HT-29 (cell line): ENCODE measurements at regions not wholly inside any gene's neighbourhood (a gene's known extent, or its start where the extent isn't known, plus 50 kb on each side); places are given as distances from the start of the nearest gene placed in this dataset.

Source experiments
- DNase-seq: peaks from one replicate; pipeline ENCODE4 v3.0.0-alpha.2; 2015; ENCODE audit warnings: low spot score

DNA sequence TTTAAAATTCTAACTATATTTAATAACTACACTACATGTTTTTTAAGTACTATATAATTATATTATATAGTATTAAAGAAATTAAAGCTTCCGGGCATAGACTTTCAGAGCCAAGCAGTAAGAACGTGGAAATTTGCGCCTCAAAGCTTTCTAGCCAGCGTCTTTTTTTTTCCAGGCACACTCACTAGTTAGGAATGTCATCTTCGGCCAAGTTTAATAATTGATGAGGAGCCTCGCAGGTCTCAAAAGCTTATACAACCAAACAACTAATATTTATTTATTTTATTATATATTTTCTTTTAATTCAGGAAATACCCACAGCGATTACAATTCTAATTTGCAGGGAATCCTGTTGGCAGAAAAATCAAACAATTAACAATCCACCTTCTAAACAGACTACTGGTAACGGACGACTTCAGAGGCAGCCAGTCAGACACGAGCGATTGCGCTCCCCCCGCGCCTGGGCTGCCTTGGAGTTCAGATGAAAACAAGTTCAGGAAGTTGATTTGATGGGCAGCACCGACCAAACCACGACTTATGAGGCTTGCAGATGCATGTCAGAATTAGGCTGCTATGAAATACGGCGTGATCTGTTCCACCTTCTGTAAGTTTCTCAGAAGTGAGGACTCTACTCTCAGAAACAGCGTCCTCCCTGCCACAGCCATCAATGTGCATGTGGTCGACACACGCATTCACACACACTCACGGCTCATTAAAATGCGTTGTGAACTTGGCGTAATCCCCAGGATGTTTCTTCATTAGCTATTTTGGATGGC lies 431.8 kb upstream of the MGMT start:
- DNase-seq: no peak

- DNase-seq: no peak
Measured at GRCh38 chr10:129038522-129038921, 428.5 kb upstream of the MGMT start.

DNA sequence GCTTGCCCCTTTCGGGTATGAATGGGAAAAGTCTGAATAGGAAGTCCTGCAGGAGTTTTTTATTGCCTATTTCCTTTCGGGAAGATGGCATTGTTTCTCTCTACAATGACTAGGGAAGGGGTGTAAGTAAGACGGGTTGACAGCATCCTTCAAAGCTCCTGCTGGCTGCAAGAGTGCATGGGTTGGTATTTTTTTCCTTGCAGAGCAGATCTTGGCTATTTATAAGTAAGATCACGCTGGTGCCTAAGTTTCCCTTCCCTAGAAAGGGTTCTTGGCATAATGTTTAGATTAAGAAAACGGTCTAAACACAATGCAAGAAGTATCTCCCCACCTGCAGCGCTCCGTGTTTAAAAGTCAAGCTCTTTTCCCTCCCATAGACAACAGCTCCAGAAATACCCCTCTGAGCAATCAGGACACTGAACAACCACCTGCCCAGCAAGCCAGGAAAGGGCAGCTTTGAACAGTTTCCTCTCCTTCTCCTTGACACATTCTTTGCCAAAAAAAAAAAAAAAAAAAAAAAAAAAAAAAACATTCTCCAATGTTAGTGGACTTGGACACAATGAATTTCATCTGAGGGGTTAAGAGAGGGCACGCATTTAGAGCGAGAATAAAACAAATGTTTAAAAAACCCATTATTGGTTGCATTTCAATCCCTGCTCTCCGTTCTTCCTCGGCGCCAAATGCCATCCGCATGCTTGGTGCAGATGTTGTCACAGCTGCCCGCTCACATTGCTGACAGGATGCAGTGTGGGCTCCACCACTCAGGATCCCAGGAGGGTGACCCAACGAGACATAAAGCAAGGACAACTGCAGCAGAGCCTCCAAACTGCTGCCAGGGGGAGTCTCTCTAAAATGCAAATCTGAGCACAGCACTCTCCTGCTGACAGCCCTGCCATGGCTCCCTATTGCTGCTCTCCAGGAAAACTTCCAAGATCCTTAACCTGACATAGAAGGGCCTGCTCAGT lies 427.4 kb upstream of the MGMT start:
- DNase-seq: no peak

DNA sequence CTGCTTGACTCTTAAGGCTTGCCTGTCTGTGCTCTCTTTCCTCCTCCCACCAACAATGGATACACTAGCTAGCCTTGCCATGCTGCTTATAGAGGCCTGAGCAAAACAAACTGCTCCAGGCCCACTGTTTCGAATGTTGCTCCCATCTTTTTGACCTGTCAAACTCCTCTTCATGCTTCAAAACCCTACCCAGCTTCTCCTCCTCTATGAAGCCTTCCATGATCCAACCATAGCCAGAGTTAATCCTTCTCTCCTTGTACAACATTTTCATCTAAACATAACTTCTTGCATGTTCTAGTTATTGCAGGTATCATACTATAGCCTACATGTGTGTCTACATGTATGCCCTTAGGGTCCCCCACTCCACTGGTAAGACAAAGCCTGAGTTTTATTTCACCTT lies 426.7 kb upstream of the MGMT start:
- DNase-seq: no peak

- no peak for DNase-seq
Measured at GRCh38 chr10:129041916-129042315, 425.1 kb upstream of the MGMT start.

GRCh38 chr10:129042776-129043595 lies 424.1 kb upstream of the MGMT start:
- DNase-seq: no peak

DNA sequence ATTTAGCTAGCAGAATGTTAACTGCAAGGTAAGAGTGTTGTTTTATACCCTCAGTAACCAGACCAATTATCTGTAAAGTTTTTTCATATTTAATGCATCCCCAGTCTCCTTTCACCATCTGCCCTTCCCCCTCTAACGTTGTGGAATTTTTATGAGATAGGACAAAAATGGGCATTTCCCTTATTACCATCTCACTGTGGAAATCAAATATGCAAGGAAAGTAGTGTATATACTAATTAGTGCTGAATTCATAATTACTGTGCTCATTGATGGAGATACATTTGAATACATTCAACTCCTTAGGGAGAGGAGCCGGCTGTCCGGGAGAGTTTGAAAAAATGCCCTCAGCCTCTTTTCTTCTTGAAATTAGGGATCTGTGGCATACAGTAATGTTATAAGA lies 423.4 kb upstream of the MGMT start:
- DNase-seq: no peak

GRCh38 chr10:129045599-129045998 lies 421.4 kb upstream of the MGMT start:
- DNase-seq: no peak

GRCh38 chr10:129046065-129046681 lies 420.9 kb upstream of the MGMT start:
- DNase-seq: no peak

DNA sequence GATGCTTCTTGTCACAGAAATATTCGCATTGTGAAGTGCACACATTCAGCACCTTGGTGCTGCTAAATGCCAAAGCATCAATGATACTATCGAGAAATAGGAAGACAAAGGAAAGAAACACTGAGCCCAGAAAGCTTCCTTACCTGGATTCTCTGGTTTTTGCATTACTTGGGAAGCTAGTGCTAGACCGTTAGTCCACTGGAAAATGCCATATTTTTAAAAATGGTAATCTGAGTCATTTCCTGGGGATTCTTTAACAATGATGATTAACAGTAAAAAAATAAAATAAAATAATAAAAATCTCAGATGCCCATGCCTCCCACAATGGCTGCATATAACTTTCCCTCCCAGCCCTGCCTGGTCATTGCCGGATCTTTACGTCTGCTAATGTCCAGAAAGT lies 420.1 kb upstream of the MGMT start:
- DNase-seq: no peak

GRCh38 chr10:129047600-129047999 lies 419.4 kb upstream of the MGMT start:
- DNase-seq: no peak

- no peak for DNase-seq
Measured at GRCh38 chr10:129048513-129048912, 418.5 kb upstream of the MGMT start.

DNA sequence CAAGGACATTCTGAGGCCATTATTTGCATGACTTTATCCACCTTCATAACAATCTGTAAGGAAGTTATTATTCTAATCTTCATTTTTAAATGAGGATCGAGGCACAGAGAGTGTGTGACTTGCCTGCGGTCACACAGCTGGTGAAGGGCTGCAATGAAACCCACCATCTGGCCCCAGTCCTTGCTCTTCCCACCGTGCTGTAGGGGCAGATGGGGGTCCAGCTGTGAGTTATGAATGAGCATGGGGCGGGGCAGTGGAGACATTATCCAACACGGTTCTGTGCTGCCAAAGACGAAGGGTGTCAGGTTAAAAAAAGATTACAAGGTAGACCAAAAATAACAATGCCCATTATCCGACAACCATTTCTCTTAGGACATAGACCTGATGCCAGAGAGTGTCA lies 417.5 kb upstream of the MGMT start:
- no peak for DNase-seq

GRCh38 chr10:129055225-129055624 lies 411.8 kb upstream of the MGMT start:
- no peak for DNase-seq

GRCh38 chr10:129055986-129056385 lies 411.1 kb upstream of the MGMT start:
- DNase-seq: no peak

- no peak for DNase-seq
Measured at GRCh38 chr10:129056734-129057689, 410.0 kb upstream of the MGMT start.

DNA sequence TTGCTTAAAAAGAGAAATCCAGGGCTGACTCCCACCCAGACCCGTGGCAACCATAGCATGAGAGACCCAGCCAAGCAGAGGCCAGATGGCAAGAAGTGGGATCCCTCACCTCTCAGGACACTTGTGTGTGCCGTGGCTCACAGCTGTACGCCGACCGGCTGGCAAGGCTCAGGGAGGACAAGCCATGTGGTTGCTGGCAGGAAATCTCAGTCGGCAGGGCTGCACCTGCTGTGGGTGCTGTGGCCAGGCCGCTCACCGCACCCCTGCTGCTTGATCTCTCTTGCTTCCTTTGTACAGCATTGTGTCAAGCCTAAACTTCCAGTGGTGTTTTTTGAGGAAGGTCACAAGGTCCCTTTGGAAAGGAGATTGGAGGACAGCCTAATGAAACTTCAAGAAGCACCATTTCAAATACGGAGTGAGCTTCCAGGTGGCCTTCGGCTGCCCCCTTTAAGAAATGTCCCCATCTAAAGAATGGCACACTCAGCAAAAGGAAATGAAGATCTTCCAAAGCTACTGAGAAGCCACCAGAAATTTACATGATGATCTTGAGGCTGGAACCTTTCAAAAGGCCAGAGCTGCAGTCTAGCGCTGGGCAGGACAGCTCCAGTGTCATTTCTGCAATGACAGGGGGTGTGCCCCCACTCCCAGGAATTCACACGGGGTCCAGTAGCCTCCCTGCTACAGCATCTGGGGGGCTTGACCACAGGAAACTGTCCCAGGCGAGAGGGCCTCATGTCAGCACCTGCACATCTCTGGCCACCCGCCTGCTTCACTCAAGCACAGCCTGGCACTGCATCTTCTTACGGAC lies 409.0 kb upstream of the MGMT start:
- no peak for DNase-seq

DNA sequence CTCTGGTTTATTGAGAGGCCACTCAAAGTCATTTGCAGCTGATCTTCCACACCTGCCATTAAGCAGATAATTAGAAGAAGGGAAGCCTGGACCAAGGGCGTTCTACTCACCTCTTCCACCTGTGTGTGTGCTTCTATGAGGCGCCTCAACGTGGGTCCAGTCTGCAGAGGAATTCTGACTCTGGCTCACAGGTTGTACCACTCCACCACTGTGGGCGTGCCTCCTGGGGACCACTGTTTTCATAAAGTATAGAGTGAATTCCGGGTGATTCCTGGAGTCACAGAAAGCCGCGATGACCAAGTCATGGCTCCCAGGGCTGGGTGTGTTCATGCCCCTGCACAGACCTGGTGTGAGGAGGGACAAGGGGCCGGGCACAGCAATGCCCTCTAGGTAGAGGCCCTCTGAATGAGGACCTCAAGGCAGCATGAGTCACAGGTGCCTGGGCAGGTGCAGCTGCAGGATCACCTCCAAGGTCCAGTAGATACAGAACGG lies 408.3 kb upstream of the MGMT start:
- no peak for DNase-seq

DNA sequence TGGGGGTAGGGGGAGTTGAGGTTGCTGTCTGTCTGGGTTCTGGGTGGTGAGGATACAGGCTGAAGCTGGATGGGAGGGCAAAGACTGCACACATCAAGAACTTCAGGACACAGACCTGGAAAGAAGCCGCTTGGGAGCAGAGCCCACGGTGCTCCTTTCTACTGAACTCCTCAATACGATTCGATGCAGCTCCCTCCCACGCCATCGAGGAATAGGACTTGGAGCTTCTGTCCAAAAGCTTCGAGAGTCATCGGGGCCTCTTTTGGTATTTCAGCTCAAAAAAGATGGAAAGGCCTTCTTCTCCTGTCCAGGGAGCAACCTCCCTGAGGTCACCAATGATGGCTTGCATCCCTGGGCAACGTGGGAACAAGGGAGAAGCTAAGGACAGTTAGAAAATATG lies 407.1 kb upstream of the MGMT start:
- DNase-seq: no peak
